ENCODE measurements at regions not wholly inside any gene's neighbourhood (a gene's known extent, or its start where the extent isn't known, plus 50 kb on each side); places are given as distances from the start of the nearest gene placed in this dataset.

DNA sequence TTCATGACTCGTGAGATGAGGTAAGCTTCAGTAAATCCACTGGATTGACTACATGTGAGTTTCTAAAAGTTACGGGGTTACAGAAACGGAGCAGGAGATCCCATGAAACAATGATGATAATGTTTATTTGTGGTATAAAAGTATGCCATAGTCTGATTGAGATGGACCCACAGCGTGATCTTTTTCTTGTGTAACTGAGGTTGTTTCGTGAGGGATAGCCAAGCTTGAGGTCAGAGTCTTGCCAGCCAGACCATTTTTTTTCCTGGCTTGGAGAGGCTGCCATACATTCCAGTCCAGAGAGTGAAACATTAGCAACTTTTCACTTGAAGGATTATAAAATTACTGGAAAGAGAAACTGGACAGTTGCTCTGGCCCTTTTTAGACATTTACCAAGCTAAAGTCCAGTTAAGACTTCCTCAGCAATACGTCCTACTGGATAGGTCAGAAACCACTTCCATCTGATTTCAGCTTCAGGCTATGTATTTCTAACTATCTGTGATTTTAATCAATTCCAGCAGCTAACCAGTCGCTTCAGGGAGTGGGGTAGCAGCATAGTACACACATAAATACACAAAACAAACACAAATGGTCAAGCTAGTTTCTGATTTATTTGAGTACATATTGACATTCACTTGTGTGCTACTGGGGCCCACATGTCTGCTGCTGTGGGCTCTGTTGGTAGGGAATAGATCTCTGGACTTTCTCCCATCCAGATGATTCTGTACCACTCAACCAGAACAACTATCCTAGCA lies 194.6 kb downstream of the POSTN start:
- Histone ChIP-seq H3K4me3 (no peak overlapping the region), H3K9ac (0 out of 2 replicates have a peak overlapping the region, but pooled peaks have one; percentile 6), H3K27me3 (replicated peaks; ENCODE audit: insufficient read depth) (no peaks in the 10 kb centered on the region), H2AFZ (peak overlapping the region; percentile 33), H3K36me3 (ENCODE audit: low read depth) (no peaks in the 10 kb centered on the region), H3F3A (ENCODE audit: insufficient read depth) (peaks cover 22% of the 10 kb centered on the region), H3K9me3 (ENCODE audit: low read depth) (no peaks in the 10 kb centered on the region), H3K4me1 (ENCODE audit: insufficient read depth) (peaks cover 16% of the 10 kb centered on the region), H3K9me2 (ENCODE audit: insufficient read depth) (no peaks in the 10 kb centered on the region), H3K79me2 (ENCODE audit: insufficient read depth) (no peaks in the 10 kb centered on the region), H4K20me1 (ENCODE audit: insufficient read depth) (no peaks in the 10 kb centered on the region), H3K27ac (peak overlapping the region; percentile 54), H3K4me2 (ENCODE audit: unreplicated experiment) (peak overlapping the region; percentile 45)
- in situ Hi-C loops (cut with MboI): no loop called here
- TF ChIP-seq EZH2 (IDR thresholded peaks at IDR 0.05; ENCODE audit: insufficient read depth, poor library complexity, severe bottlenecking): no peak
- 0 out of 2 replicates have a peak, but pooled peaks have one; percentile 53 for TF ChIP-seq EZH2phosphoT487 (IDR thresholded peaks at IDR 0.05; ENCODE audit: insufficient read depth, low read depth)
- peak; percentile 81 for DNase-seq
- 29 to 30% methylated on average over 7 of the region's 7 CpGs for WGBS, 2 experiments (ENCODE audit: low coverage in 1 of 2, low lambda C conversion rate in 2 of 2, missing lambda C conversion rate in 2 of 2)

DNA sequence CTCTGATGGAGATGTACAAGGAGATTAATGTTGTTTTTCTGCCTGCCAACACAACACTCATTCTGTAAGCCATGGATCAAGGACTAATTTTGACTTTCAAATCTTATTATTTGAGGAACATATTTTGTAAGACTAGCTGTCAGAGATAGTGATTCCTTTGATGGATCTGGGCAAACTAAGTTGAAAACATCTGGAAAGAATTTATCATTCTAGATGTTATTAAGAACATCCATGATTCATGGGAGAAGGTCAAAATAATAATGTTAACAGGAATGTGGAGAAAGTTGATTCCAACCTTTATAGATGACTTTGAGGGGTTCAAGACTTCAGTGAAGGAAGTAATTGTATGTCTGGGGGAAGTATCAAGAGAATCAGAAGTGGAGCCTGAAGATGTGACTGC lies 196.8 kb downstream of the POSTN start:
- H2AFZ ChIP-seq: no peak overlapping the region
- H3K4me2 ChIP-seq (ENCODE audit: unreplicated experiment): no peak overlapping the region
- H4K20me1 ChIP-seq (ENCODE audit: insufficient read depth): no peaks in the 10 kb centered on the region
- DNase-seq: no peak
- H3K4me3 ChIP-seq: no peak overlapping the region
- no peak overlapping the region for H3K27ac ChIP-seq
- H3K27me3 ChIP-seq (replicated peaks; ENCODE audit: insufficient read depth): no peaks in the 10 kb centered on the region
- no peaks in the 10 kb centered on the region for H3K36me3 ChIP-seq (ENCODE audit: low read depth)
- H3F3A ChIP-seq (ENCODE audit: insufficient read depth): peaks cover 22% of the 10 kb centered on the region
- no peak overlapping the region for H3K9ac ChIP-seq
- H3K79me2 ChIP-seq (ENCODE audit: insufficient read depth): no peaks in the 10 kb centered on the region
- no peaks in the 10 kb centered on the region for H3K9me2 ChIP-seq (ENCODE audit: insufficient read depth)
- H3K9me3 ChIP-seq (ENCODE audit: low read depth): no peaks in the 10 kb centered on the region
- TF ChIP-seq EZH2phosphoT487 (IDR thresholded peaks at IDR 0.05; ENCODE audit: insufficient read depth, low read depth): no peak
- TF ChIP-seq EZH2 (IDR thresholded peaks at IDR 0.05; ENCODE audit: insufficient read depth, poor library complexity, severe bottlenecking): no peak
- in situ Hi-C loops (cut with MboI): no loop called here
- peaks cover 16% of the 10 kb centered on the region for H3K4me1 ChIP-seq (ENCODE audit: insufficient read depth)

DNA sequence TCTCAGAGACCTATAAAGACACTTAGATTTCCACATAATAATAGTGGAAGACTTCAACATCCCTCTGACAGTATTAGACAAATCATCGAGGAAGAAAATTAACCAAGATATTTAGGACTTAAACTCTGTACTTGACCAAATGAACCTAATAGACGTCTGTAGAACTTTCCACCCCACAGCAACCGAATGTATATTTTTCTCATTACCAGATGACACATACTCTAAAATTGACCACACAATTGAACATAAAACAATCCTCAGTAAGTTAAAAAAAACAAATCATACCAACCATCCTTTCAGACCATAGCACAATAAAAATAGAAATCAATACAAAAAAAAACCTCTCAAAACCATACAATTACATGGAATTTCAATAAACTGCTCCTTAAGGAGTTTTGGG lies 201.0 kb downstream of the POSTN start:
- Histone ChIP-seq H3K4me3 (no peak overlapping the region), H4K20me1 (ENCODE audit: insufficient read depth) (no peaks in the 10 kb centered on the region), H3K4me1 (ENCODE audit: insufficient read depth) (no peaks in the 10 kb centered on the region), H3K9me2 (ENCODE audit: insufficient read depth) (no peaks in the 10 kb centered on the region), H2AFZ (no peak overlapping the region), H3K9ac (no peak overlapping the region), H3K9me3 (ENCODE audit: low read depth) (no peaks in the 10 kb centered on the region), H3K4me2 (ENCODE audit: unreplicated experiment) (no peak overlapping the region), H3K79me2 (ENCODE audit: insufficient read depth) (no peaks in the 10 kb centered on the region), H3K27me3 (replicated peaks; ENCODE audit: insufficient read depth) (no peaks in the 10 kb centered on the region), H3K36me3 (ENCODE audit: low read depth) (no peaks in the 10 kb centered on the region), H3K27ac (no peak overlapping the region), H3F3A (ENCODE audit: insufficient read depth) (no peaks in the 10 kb centered on the region)
- no peak for TF ChIP-seq EZH2phosphoT487 (IDR thresholded peaks at IDR 0.05; ENCODE audit: insufficient read depth, low read depth)
- no peak for TF ChIP-seq EZH2 (IDR thresholded peaks at IDR 0.05; ENCODE audit: insufficient read depth, poor library complexity, severe bottlenecking)
- WGBS, 2 experiments (ENCODE audit: low coverage in 1 of 2, low lambda C conversion rate in 2 of 2, missing lambda C conversion rate in 2 of 2): 90% methylated on average over 3 of the region's 3 CpGs
- in situ Hi-C loops (cut with MboI): no loop called here
- no peak for DNase-seq

DNA sequence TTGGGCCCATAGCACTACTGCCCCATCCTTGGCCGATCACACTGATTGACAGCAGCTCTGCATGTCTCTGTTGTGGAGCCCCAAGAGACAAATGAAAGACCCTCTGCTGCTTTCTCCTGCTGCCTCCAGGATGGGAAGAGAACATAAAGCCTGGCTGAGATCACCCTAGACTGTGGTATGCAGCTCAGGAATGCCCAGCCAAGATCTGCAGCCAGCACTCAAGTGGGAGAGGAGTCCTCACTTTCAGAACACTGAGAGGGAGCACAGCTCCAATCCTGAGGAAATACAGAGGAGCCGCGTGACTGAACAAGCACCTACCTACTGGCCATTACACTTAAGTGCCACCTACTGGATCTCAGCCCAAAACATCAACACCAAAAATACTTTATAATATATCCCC lies 203.0 kb downstream of the POSTN start:
- Histone ChIP-seq H3F3A (ENCODE audit: insufficient read depth) (no peaks in the 10 kb centered on the region), H3K36me3 (ENCODE audit: low read depth) (no peaks in the 10 kb centered on the region), H3K27ac (no peak overlapping the region), H3K9ac (no peak overlapping the region), H3K9me2 (ENCODE audit: insufficient read depth) (no peaks in the 10 kb centered on the region), H3K79me2 (ENCODE audit: insufficient read depth) (no peaks in the 10 kb centered on the region), H4K20me1 (ENCODE audit: insufficient read depth) (no peaks in the 10 kb centered on the region), H3K4me1 (ENCODE audit: insufficient read depth) (no peaks in the 10 kb centered on the region), H3K9me3 (ENCODE audit: low read depth) (no peaks in the 10 kb centered on the region), H3K4me3 (no peak overlapping the region), H3K27me3 (replicated peaks; ENCODE audit: insufficient read depth) (no peaks in the 10 kb centered on the region), H2AFZ (no peak overlapping the region), H3K4me2 (ENCODE audit: unreplicated experiment) (no peak overlapping the region)
- in situ Hi-C loops (cut with MboI): no loop called here
- DNase-seq: no peak
- TF ChIP-seq EZH2 (IDR thresholded peaks at IDR 0.05; ENCODE audit: insufficient read depth, poor library complexity, severe bottlenecking): no peak
- no peak for TF ChIP-seq EZH2phosphoT487 (IDR thresholded peaks at IDR 0.05; ENCODE audit: insufficient read depth, low read depth)
- WGBS, 2 experiments (ENCODE audit: low coverage in 1 of 2, low lambda C conversion rate in 2 of 2, missing lambda C conversion rate in 2 of 2): 92 to 97% methylated on average over 3 of the region's 3 CpGs
